AG08396 (cell line): ENCODE measurements at regions not wholly inside any gene's neighbourhood (a gene's known extent, or its start where the extent isn't known, plus 50 kb on each side); places are given as distances from the start of the nearest gene placed in this dataset.
"Not testable (repeated sequence)": the region's sequence is repeated elsewhere in the genome, so short reads cannot be mapped to it uniquely, and the experiment has no call there.

ENCODE experiments used
- DNase-seq: peaks from one replicate; pipeline ENCODE4 v3.0.0; 2012; ENCODE audit warnings: low spot score, mixed read lengths

GRCh38 chr20:7171911-7172310, 404.4 kb downstream of the BMP2 start:
- no peak for DNase-seq

GRCh38 chr20:7174554-7174953, 407.1 kb downstream of the BMP2 start:
- no peak for DNase-seq

DNA sequence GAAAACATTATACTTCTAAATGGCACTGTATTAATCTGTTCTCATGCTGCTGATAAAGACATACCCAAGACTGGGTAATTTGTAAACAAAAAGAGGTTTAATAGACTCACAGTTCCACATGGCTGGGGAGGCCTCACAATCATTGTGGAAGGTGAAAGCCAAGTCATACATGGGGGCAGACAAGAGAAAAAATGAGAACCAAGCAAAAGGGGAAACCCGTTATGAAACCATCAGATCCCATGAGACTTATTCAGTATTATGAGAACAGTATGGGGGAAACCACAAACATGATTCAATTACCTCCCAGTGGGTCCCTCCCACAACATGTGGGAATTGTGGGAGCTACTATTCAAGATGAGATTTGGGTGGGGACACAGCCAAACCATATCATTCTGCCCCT, 408.3 kb downstream of the BMP2 start:
- DNase-seq, result not testable (repeated sequence)

DNA sequence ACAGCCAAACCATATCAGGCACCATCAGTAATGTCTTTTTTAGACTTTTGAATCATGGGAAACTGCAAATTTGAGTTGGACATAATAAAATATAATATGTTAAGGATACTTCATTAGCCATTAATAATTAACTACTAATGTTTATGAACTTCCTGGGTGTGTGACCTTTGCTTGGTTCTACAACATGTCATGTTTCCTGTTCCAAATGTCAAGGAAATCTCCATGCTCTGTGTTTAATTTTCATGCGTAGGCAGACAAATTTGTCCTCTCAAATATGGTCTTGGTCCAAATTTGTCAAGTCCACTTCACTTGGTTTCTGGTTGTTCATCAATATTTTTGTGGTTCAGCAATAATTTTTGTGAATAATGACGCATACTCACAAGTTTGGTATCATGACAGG, 410.5 kb downstream of the BMP2 start:
- no peak for DNase-seq

DNA sequence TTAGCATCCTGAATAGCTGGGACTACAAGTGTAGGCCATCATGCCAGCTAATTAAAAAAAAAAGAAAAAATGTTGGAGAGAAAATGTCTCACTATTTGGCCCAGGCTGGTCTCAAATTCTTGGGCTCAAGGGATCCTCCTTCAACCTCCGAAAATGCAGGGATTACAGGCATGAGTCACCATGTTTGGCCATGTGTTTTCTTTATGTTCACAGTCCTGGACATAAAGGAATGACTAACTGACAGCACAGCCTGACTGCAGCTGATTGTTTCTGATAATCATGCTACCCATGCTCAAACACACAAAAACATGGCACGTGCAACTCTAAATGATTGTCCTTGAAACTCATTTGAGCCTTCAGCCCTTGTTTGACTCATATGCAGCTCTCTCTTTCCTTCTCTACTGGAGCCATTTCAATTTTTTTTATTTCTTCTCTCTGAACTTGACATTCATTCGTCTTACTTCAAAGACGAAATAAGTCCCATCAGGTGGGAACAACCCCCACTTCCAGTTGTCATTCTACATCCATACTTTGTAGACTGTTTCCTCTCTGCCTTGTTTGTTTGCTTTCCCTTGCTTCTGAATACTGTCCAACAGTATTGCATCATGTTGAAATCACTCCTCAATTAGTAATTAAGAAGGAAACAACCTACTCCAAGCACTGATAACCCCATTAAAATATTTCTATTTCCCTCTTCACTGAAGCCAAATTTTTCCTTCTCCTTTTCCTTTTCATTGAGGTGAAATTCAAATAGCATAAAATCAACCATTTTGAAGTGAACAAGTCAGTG, 413.0 kb downstream of the BMP2 start:
- no peak for DNase-seq

GRCh38 chr20:7189231-7189630, 421.7 kb downstream of the BMP2 start:
- no peak for DNase-seq

GRCh38 chr20:7193681-7194080, 426.2 kb downstream of the BMP2 start:
- DNase-seq, result no peak

DNA sequence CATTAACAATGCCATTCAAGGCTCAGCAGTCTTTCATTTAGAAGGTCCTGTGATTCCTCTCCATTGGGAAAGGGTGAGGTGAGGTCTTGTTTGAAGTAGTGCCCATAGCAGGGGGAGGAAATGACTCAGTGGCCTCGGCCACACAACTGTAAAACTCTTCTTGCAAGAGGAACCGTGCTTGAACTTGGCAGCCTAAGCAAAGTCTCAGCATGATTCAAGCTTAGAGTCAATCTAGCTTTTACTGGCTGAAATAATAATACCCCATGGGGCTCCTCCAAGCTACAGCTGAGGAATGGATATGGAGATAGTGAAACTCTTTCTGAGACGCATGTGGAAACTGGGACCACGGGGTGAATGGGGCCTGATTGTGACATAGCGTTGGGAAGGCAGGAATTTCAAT, 428.2 kb downstream of the BMP2 start:
- no peak for DNase-seq

- DNase-seq, result no peak
Measured at GRCh38 chr20:7196481-7196880, 429.0 kb downstream of the BMP2 start.

DNA sequence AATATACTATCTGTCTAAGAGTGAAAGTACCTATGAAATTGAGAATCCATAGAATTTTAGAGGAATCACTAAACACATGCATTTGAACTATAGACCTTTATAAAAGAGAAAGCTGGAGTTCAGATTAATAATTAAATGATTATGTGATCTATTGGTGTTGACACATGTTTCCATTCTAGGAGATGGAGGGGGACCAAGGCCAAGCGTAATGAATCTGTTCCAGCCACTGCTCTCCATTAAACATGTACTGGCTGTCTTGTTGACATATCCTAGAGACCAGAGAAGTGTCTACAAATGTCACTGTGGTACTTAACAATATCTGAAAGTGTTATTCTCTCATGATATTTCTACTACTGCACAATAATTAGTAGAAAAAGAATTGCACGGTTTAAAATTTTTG, 432.4 kb downstream of the BMP2 start:
- DNase-seq, result no peak

DNA sequence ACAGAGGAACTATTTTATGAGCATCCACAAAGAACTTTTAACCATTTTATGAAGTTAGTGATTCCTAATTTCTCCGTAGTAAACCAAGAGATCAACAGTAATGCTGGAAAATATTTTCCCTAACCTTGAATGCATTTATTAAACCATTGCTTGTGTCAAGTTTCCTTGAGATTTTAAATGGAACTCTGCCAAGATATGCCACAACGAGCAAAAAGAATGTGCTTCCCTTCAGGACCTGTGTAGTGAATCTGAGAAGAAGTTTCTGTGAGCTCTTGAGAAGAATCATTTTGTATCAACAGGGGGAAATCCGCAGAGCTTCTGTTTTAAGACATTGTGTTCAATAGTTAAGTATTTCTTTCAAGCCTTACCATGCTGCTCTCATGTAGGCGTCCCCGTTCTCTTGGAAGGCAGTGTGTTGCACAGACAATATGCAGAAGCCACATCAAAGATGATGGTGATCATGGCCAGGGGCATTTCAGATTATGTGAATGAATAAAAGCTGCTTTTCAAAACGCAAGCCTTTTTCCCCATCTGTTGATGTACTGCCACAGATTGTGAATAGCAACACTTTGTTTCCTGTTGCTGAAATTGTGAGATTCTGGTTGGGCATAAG, 439.8 kb downstream of the BMP2 start:
- no peak for DNase-seq

GRCh38 chr20:7210910-7211309, 443.4 kb downstream of the BMP2 start:
- DNase-seq, result no peak

DNA sequence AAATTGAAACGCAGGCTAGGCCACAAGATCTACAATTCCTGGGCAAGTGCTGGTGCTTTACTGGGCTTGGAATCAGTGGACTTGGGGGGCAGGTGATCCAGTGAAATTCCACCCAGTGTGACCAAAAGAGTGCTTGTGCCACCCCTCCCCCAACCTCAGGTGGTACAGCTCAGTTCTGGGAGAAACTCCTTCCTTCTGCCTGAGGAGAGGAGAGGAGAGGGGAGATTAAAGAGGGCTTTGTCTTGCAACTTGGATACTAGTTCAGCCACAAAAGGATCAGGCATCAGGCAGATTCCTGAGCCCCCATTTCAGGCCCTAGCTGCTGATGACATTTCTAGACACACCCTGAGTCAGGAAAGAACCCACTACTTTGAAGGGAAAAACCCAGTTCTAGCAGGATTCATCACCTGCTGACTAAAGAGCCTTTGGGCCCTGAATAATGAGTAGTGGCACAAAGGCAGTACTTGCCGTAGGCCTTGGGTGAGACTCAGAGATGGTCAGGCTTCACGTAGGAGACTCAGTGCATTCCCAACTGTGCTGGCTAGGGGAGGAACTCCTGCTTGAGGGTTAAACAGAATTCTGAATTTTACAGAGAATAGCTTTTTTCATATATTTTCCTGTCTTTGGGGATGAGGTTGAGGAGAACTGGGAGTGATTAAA, 446.7 kb downstream of the BMP2 start:
- DNase-seq, result no peak

- DNase-seq, result no peak
Measured at GRCh38 chr20:7217606-7218005, 450.1 kb downstream of the BMP2 start.

DNA sequence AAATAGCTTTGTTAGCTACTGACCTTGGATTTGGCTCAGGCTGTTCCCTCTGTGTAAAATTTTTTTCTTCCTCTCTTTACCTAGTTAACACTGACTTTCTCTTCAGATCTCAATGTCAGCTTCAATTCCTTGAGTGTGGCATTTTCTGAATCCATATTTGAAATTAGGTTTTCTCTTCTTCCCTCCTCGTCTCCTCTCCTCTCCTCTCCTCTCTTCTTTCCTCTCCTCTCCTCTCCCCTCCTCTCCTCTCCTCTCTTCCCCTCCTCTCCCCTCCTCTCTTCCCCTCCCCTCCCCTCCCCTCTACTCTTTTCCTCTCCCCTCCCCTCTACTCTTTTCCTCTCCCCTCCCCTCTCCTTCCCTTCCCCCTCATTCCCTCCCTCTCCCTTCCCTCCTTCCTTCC, 453.3 kb downstream of the BMP2 start:
- no peak for DNase-seq

GRCh38 chr20:7226156-7226555, 458.7 kb downstream of the BMP2 start:
- no peak for DNase-seq

- DNase-seq, result no peak
Measured at GRCh38 chr20:7231303-7231702, 463.8 kb downstream of the BMP2 start.

DNA sequence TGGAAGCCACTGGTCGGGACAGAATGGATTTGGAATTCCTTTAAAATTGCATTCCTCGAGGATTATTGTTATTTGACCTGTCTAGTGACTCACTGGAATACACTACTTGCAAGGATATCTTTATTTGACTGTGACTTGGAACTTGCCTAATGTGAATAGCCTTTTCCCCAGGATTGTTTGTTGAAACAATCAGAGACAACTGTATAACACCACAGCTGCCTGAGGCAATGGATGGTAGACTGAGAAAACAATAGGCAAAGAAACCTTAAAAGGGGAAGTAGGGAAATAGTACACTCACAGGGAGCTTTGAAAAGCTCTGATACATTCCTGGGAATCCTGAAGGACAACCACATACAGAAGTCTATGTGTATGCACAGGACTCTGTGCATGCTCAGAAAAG, 465.3 kb downstream of the BMP2 start:
- no peak for DNase-seq

DNA sequence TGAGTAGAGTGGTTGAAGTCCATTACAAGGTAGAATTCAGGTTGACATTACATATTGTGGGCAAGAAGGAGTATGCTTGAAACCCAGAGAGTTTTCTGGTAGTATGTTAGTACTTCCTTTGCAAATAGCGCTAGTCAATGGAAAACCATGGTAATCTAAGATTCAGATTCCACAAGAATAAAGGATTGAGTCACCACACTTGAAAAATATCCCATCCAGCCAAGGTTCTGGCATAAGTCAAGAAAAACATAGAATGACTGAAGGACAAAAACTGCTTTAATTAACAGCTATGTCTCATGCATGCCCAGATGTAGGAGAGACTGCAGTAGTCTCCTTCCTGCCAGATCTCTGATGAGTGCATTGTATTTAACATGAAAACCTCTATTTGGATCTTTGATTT, 469.8 kb downstream of the BMP2 start:
- no peak for DNase-seq

GRCh38 chr20:7240490-7240889, 473.0 kb downstream of the BMP2 start:
- no peak for DNase-seq

- DNase-seq, result no peak
Measured at GRCh38 chr20:7248281-7249201, 481.1 kb downstream of the BMP2 start.

- DNase-seq, result no peak
Measured at GRCh38 chr20:7250337-7250736, 482.9 kb downstream of the BMP2 start.
